ENCODE measurements at regions not wholly inside any gene's neighbourhood (a gene's known extent, or its start where the extent isn't known, plus 50 kb on each side); places are given as distances from the start of the nearest gene placed in this dataset.

GRCh38 chr21:26756491-26757159 lies 88.6 kb downstream of the ADAMTS1 start:
- TF ChIP-seq CTCF (IDR thresholded peaks at IDR 0.05), result no peak
- no peak for TF ChIP-seq JUN (CRISPR knock-in tag; IDR thresholded peaks at IDR 0.05)
- TF ChIP-seq TEAD4 (CRISPR knock-in tag; IDR thresholded peaks at IDR 0.05), result no peak
- TF ChIP-seq ESRRA (CRISPR knock-in tag; IDR thresholded peaks at IDR 0.05; ENCODE audit: borderline replicate concordance), result no peak
- no peak for TF ChIP-seq CBFB (CRISPR knock-in tag; IDR thresholded peaks at IDR 0.05; ENCODE audit: low read depth)
- TF ChIP-seq IRF2 (CRISPR knock-in tag; IDR thresholded peaks at IDR 0.05; ENCODE audit: borderline replicate concordance, low read depth), result no peak
- TF ChIP-seq CREM (CRISPR knock-in tag; IDR thresholded peaks at IDR 0.05), result no peak
- no peak for TF ChIP-seq FOXJ3 (CRISPR knock-in tag; IDR thresholded peaks at IDR 0.05; ENCODE audit: borderline replicate concordance)
- TF ChIP-seq E2F4 (CRISPR knock-in tag; IDR thresholded peaks at IDR 0.05; ENCODE audit: borderline replicate concordance, low read depth), result no peak
- TF ChIP-seq ELF4 (CRISPR knock-in tag; IDR thresholded peaks at IDR 0.05; ENCODE audit: low read depth), result no peak
- TF ChIP-seq ZNF232 (CRISPR knock-in tag; IDR thresholded peaks at IDR 0.05), result no peak
